NT2/D1 (cell line): ENCODE measurements at regions not wholly inside any gene's neighbourhood (a gene's known extent, or its start where the extent isn't known, plus 50 kb on each side); places are given as distances from the start of the nearest gene placed in this dataset.

Experiments used
- DNase-seq: peaks from one replicate; pipeline ENCODE4 v3.0.0-alpha.2; 2011; ENCODE audit warnings: low read depth, low spot score
- H3K27me3 ChIP-seq: 2 replicates; pipeline ENCODE4 v1.6.0; 2011; ENCODE audit warnings: mild to moderate bottlenecking; ENCODE audit not compliant: insufficient read length, insufficient read depth
- H3K36me3 ChIP-seq: 2 replicates; pipeline ENCODE4 v1.6.1; 2011; ENCODE audit warnings: mild to moderate bottlenecking, low read length, mixed read lengths; ENCODE audit not compliant: insufficient read depth, insufficient read length
- H3K4me1 ChIP-seq: 2 replicates; pipeline ENCODE4 v1.5.1; 2011; ENCODE audit not compliant: insufficient read depth, insufficient read length
- H3K4me3 ChIP-seq: 2 replicates; pipeline ENCODE4 v1.5.1; 2011; ENCODE audit warnings: low read depth; ENCODE audit not compliant: insufficient read length
- H3K9ac ChIP-seq: 2 replicates; pipeline ENCODE4 v1.6.0; 2011; ENCODE audit warnings: low read depth; ENCODE audit not compliant: insufficient read length
- H3K9me3 ChIP-seq: 2 replicates; pipeline ENCODE4 v1.5.1; 2011; ENCODE audit warnings: mild to moderate bottlenecking, low read length; ENCODE audit not compliant: insufficient read depth
- SUZ12 ChIP-seq: IDR thresholded peaks from 2 replicates; pipeline ENCODE4 v1.6.1; 2011; ENCODE audit not compliant: insufficient read length, insufficient read depth; ENCODE audit errors: extremely low read depth
- YY1 ChIP-seq: IDR thresholded peaks from 2 replicates; pipeline ENCODE4 v1.6.1; 2011; ENCODE audit not compliant: insufficient read length, insufficient read depth
- ZNF274 ChIP-seq: IDR thresholded peaks from 2 replicates; pipeline ENCODE4 v1.6.1; 2011; ENCODE audit warnings: mild to moderate bottlenecking, low read depth, low read length

GRCh38 chr2:208939852-208940251, 484.0 kb upstream of the MAP2 start:
- DNase-seq: no peak
- Histone ChIP-seq H3K9ac (no peak overlapping the region), H3K27me3 (no peaks in the 10 kb centered on the region), H3K4me3 (no peak overlapping the region), H3K4me1 (no peaks in the 10 kb centered on the region), H3K36me3 (no peaks in the 10 kb centered on the region), H3K9me3 (no peaks in the 10 kb centered on the region)
- TF ChIP-seq YY1 (no peak), ZNF274 (no peak), SUZ12 (no peak)

- Histone ChIP-seq H3K4me1 (no peaks in the 10 kb centered on the region), H3K4me3 (no peak overlapping the region), H3K27me3 (no peaks in the 10 kb centered on the region), H3K9ac (no peak overlapping the region), H3K36me3 (no peaks in the 10 kb centered on the region), H3K9me3 (no peaks in the 10 kb centered on the region)
- TF ChIP-seq YY1 (no peak), ZNF274 (no peak), SUZ12 (no peak)
- DNase-seq: no peak
Observed at GRCh38 chr2:208945719-208946256, 478.1 kb upstream of the MAP2 start.

- H3K27me3 ChIP-seq: no peaks in the 10 kb centered on the region
- H3K36me3 ChIP-seq: no peaks in the 10 kb centered on the region
- no peak for TF ChIP-seq SUZ12
- TF ChIP-seq YY1: no peak
- no peak for TF ChIP-seq ZNF274
- DNase-seq: no peak
- no peaks in the 10 kb centered on the region for H3K4me1 ChIP-seq
- no peak overlapping the region for H3K9ac ChIP-seq
- H3K9me3 ChIP-seq: no peaks in the 10 kb centered on the region
- no peak overlapping the region for H3K4me3 ChIP-seq
Observed at GRCh38 chr2:208948073-208948472, 475.8 kb upstream of the MAP2 start.

DNA sequence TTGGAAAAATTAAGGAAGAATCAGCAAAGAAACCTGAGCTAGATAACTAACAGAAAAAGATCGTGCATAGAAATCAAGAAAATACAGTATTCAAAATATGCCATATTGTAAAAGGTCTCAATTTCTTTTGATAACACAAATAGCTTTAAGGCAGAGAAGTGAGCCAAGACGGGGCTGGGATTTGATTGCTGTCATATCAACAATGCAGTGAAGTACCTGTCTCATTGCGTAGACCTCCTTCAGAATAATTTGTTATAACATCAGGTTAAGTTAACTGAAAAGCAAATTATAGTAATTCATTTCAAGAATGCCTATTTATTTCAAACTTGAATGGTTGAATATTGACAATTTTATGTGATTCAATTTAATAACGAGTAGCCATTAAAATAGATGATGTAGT, 453.8 kb upstream of the MAP2 start:
- TF ChIP-seq ZNF274 (no peak), YY1 (no peak), SUZ12 (no peak)
- Histone ChIP-seq H3K4me3 (no peak overlapping the region), H3K9ac (no peak overlapping the region), H3K4me1 (no peaks in the 10 kb centered on the region), H3K27me3 (no peaks in the 10 kb centered on the region), H3K36me3 (no peaks in the 10 kb centered on the region), H3K9me3 (peaks cover 7% of the 10 kb centered on the region; the same call in 1 of the 2 replicates)
- no peak for DNase-seq

GRCh38 chr2:208977582-208977981, 446.3 kb upstream of the MAP2 start:
- TF ChIP-seq YY1: no peak
- TF ChIP-seq SUZ12: no peak
- TF ChIP-seq ZNF274: no peak
- H3K27me3 ChIP-seq: no peaks in the 10 kb centered on the region
- no peaks in the 10 kb centered on the region for H3K36me3 ChIP-seq
- no peak for DNase-seq
- H3K9me3 ChIP-seq: no peaks in the 10 kb centered on the region
- no peaks in the 10 kb centered on the region for H3K4me1 ChIP-seq
- H3K4me3 ChIP-seq: no peak overlapping the region
- H3K9ac ChIP-seq: no peak overlapping the region

- Histone ChIP-seq H3K4me3 (no peak overlapping the region), H3K9me3 (no peaks in the 10 kb centered on the region), H3K27me3 (no peaks in the 10 kb centered on the region), H3K4me1 (no peaks in the 10 kb centered on the region), H3K36me3 (no peaks in the 10 kb centered on the region), H3K9ac (no peak overlapping the region)
- no peak for DNase-seq
- TF ChIP-seq SUZ12 (no peak), YY1 (no peak), ZNF274 (no peak)
Observed at GRCh38 chr2:208978946-208979345, 444.9 kb upstream of the MAP2 start.

GRCh38 chr2:208980321-208980720, 443.5 kb upstream of the MAP2 start:
- no peak for DNase-seq
- Histone ChIP-seq H3K4me1 (no peaks in the 10 kb centered on the region), H3K27me3 (no peaks in the 10 kb centered on the region), H3K9me3 (no peaks in the 10 kb centered on the region), H3K4me3 (no peak overlapping the region), H3K36me3 (no peaks in the 10 kb centered on the region), H3K9ac (no peak overlapping the region)
- no peak for TF ChIP-seq SUZ12
- no peak for TF ChIP-seq YY1
